NCI-H2029 treated with DMSO at 0.1 percent for 48 hours (cell line): ENCODE measurements at regions not wholly inside any gene's neighbourhood (a gene's known extent, or its start where the extent isn't known, plus 50 kb on each side); places are given as distances from the start of the nearest gene placed in this dataset.

Source experiments
- DNase-seq: peaks from one replicate; lab custom pipeline; 2025; lab: John Stamatoyannopoulos, UW

DNA sequence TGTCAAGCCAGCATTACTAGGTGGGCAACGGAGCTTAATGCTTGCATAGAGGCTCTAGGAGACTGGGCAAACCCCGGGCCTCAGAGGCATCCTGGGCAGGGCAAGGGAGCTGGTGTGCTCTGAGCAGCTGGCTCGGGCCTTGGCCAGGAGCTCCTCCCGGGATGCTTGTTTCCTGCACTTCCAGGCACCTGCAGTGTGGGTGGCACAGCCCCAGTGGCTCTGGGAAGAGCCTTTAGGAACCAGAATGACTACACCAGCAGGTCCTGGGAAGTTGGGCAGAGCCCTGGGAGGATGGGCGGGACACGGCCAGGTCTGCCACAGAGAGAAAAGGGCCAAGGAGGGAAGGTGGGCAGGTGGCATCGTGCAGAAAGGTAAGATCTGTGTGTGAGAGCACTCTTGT, 80.4 kb upstream of the CD93 start:
- DNase-seq: no peak

GRCh38 chr20:23165964-23166363, 79.8 kb upstream of the CD93 start:
- no peak for DNase-seq

GRCh38 chr20:23165307-23165750, 79.2 kb upstream of the CD93 start:
- no peak for DNase-seq

DNA sequence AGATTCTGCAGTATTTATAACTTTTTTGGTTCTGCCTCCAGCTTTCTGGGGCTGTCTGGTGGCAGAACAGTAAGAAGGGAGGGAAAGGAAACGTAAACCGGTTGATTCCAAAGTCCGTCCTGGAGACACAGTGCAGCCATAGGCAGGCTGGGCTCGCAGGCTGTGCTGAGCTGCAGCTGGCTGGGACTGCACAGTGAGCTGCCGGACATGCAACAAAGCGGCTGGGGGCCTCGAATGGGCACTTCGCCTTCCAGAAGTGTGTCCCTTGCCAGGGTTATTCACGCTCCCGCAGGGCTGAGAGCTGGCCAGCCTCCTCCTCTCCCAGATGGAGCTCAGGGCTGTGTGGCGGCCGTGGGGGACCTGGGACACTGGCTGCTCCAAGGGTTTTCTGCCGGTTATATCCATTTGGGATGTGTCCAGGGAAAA, 78.1 kb upstream of the CD93 start:
- DNase-seq: no peak

DNA sequence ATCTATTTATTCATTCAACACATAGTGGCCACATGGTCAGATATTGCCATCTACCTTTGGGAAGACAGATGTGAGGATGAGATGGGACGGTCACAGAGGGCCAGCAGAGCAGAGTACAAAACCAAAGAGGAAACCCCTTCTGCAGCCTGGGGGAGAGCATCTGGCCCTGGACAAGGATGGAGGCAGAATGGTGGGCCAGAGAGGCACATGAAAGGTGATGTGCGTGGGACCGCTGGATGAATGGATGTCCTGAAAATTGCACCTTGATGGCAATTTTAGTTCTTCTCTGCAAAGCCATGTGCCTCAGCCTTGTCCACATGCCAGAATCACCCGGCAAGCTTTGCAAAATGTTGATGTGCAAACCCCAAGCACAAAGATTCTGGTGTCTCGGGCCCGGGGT, 77.4 kb upstream of the CD93 start:
- no peak for DNase-seq

GRCh38 chr20:23162887-23163286, 76.8 kb upstream of the CD93 start:
- no peak for DNase-seq

- DNase-seq: peak; percentile 92
These were observed 76.0 kb upstream of the CD93 start for GRCh38 chr20:23161968-23162696.

DNA sequence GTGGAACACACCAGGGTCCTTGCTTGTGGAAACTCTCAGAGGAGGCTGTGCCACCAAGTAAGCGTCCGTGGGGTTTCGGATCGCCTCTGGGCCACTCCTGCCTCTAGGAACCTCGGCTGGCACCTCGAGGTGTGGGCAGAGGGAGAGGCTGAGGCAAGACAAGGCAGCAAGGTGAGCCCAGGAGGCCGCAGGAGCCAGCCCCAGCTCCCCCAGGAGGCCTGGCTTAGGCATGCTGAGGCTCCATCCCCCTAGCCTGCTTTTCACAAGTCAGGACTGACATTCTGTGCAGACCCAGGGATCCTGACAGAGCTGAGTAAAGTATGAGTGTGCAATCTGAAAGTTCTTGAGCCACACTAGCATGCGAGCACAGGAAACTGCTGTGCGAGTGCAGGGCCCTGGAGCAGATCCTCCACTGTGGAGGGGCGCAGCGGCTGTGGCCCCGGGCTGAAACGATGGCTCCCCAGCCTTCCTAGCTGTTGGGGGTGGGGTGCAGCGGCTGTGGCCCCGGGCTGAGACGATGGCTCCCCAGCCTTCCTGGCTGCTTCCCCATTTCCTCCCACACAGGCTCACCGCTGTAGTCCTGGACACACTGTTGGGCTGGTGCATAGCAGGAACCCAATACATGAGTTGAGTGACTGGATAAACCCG, 75.2 kb upstream of the CD93 start:
- DNase-seq: no peak

DNA sequence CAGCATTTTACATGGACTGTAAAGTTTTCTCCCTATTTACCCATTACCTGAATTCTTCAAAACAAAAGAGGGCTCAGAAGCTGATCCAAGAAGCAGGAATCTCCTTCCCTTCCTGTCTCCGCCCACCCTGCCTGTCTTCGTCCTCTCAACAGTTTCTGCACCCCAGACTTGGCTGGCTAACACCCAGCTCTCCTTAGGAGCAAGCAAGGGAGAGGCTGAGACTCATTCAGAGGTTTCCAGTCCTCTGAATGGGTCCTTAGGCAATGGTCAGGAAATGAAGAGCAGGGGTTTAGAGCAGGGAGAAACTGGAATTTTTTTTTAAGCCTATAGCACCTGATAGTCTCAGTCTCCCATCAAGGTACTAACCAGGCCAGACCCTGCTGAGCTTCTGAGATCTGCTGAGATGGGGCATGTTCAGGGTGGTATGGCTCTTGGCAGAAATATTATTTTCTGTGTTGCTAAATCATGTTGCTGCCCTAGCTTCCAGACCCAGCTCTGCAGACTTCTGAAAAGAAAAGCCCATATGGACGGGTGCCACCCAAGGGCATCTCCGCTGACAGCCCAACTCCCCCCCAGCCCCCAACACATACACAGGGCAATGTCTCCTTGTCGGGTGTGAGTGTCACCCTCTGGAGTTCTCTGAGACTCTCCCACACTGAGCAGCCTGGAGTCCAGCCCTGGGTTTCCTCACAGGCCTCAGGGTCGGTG, 74.6 kb upstream of the CD93 start:
- no peak for DNase-seq

DNA sequence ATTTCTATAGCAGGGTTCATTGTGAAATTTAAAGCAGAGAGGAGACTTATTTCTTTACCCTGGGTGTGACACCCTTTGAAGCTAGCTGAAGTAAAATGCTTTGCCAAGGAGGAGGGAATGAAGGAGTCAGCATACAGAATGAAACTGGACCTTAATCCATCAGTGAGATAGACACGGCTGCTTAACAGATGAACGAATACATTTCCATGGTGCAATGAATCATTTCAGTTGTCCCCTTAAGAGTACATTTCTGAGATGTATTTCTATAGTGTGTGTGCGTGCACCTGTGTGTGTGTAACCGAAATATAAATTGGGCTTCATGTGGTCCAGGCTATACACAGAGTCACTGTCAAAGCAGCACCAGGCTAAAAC, 73.8 kb upstream of the CD93 start:
- no peak for DNase-seq

GRCh38 chr20:23159256-23159946, 73.3 kb upstream of the CD93 start:
- DNase-seq: no peak

GRCh38 chr20:23157734-23158133, 71.6 kb upstream of the CD93 start:
- no peak for DNase-seq

DNA sequence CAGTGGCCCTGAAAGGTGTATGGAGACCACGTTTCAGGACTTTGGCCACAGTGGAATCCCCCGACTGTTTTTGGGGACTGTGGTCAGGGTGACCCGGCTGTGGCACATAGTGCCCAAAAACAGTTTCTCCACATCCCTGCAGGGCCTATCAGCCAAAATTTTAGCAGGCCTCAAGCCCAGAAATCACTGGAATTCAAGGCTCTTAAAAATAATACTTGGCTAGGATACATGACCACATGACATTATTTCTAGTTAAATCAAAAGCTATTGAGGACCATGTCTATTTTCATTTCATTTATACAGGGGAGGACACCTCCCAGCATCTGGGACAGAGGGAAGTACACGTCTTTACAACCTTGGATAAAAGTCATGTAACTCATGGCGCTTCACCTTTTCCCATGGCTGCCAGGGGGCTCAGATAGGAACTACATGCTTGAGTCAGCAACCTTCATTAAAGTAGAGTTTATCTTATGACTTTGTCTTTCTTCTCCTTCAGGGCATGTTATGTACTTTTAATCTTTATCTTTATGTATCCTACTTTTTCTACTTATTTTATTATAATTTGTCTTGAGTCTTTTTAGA, 70.8 kb upstream of the CD93 start:
- DNase-seq: no peak

GRCh38 chr20:23156170-23156841, 70.2 kb upstream of the CD93 start:
- no peak for DNase-seq

DNA sequence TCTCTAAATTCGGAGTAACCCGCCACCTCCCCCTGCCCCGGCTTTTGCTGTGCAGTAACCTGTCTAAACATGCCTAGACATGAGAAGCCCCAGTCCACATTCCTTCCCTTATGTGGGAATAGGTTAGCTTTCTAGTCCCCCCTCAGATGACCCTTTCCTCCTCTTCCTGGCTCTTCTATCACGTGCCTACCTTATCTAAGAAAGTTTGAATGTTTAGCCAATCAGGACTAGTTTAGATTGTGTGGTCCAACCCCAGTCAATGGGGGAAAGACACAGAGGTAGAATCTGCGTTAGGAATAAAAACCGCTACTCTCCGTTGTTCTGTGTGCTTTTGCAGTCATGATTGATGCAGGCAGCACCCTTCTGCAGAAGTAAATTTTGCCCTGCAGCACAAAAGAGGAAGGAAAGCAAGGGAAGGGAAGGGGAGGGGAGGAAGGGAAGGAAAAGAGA, 69.0 kb upstream of the CD93 start:
- no peak for DNase-seq

- DNase-seq: no peak
These were observed 67.7 kb upstream of the CD93 start for GRCh38 chr20:23153696-23154341.

DNA sequence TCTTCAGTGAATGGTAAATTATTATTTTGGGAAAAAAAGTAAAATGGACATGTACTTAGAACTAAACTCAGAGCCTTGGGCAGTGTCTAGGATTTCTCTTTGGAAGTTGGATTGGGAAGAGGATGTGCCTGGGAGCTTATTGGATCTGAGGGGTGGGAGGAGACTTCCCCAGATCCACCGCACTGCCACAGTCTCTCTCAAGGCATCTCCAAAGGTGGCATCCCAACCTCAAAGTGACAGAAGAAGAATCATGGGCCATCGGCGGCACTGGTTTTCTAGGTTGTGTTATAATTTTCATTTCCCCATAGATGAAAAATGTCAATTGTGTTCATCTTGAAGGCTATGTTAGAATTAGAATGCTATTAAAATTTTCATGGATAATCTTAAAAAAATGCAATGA, 66.8 kb upstream of the CD93 start:
- no peak for DNase-seq

DNA sequence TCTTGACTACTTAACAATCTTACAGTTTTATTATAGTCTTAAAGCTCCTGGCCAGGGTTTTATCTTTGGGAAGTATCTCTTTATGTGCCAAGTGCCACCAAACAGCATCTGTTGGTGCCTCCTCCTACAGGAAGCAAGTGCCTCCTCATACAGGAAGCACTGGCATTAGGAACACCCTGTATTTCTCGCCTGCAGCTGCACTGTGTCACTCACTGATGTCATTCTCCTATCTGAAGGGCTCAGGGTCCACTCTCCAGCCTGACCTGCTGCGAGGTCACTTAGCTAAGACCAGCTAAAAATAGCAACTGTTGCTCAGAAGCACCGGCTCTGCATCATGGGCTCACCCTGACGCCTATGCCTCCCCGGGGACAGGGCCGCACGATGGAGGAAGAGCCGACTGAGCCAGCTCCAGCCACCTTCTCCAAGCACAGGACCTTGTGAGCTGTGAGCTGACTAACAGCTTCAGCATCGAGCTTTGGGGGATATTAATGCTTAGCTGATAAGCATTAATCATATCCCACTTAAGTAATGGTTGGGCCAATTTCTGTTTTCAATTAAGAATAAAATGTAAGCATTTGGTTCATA, 66.3 kb upstream of the CD93 start:
- DNase-seq: no peak

DNA sequence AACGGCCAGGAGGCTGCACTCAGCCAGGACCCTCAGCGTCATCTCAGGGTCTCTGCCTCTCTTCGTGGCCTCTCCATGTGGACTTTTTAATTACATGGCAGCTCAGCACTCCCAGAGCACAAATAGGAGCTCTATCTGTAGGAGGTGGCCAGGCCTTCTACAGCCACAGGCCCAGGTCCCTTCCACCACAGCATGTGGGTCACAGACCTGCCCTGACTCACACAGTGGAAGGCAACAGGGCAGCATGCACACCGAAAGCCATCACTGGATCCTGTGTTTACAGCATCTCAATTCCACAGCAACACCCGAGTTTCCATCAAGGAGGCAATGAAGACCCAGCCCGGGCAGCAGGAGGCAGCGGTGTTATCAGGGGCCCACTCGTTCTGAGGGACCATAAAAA, 65.8 kb upstream of the CD93 start:
- DNase-seq: no peak

DNA sequence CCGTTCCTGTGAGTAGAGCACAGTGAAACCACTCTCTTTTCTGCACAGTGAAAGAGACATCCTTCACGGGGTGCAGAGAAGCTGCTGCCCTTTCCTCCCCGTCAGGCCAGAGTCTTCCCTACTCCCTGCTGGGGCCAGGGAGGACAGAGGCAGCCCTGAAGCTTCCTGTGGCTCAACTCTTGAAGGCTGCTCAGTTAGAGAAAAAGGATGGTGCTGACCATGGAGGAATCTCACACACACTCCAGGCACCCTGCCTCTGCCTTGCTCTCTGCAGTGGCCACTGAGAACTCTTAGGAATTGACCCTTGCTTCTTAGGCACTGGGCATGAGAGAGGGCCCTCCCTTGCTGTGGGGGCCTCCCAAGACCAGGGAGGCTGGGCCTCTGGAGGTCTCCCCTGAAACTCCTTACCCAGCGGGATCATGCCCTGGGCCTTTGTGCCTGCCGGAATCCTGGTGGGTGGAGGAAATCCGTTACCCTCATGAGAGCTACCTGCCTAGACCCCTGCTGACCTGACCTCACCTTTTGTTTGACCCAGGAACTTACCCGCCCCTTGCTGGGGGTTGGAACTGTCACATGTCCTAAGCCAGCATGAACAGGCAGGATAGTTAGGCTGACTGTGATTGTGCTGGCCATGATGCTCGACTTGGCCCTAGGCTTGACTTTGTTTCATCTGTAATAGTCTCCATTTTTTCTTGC, 65.0 kb upstream of the CD93 start:
- DNase-seq: no peak
